Activated CD4-positive, alpha-beta T cell treated with anti-CD3 and anti-CD28 coated beads for 48 hours (primary cell): ENCODE measurements at regions not wholly inside any gene's neighbourhood (a gene's known extent, or its start where the extent isn't known, plus 50 kb on each side); places are given as distances from the start of the nearest gene placed in this dataset.

Source experiments
- DNase-seq: peaks from one replicate; pipeline ENCODE4 v3.0.0-alpha.2; 2020

DNA sequence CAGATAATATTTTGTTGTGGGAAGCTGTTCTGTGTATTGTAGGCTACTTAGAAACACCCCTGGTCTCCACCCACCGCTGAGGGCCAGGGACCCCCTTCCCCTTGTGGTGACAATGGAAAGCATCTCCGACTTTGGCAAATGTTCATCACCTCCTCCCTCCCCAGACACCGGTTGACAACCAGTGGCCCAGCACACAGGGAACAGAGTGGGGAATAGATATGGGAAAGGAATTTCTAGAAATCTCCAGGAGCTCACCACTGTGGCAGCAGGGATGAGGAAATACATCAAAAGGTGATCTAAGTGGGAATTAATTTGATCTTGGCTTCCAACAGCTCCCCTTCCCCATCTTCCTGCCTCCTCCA is 257.3 kb upstream of the FOXQ1 start:
- no peak for DNase-seq

- no peak for DNase-seq
Measured at GRCh38 chr6:1053586-1053985, 258.3 kb upstream of the FOXQ1 start.

GRCh38 chr6:1052262-1052661 is 259.6 kb upstream of the FOXQ1 start:
- DNase-seq, result no peak

GRCh38 chr6:1049900-1050299 is 262.0 kb upstream of the FOXQ1 start:
- no peak for DNase-seq

DNA sequence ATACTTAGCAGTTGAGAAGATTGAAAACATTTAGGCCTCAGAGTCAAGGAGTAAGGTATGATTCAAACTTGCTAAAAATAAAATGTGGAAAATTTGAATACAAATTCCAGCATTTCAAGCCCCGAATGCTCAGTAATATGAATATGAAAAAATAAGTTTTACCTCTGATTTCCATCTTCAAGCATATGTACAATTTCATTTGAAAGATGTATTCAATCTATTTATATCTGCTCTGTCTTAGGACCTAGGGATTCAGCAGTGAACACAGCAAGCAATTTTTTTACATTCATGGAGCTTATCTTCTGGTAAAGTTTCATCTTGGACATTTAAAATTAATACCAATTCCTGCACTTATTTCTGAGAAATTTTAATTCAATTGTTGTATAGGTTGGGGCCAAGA is 262.7 kb upstream of the FOXQ1 start:
- DNase-seq, result no peak

- DNase-seq, result no peak
Measured at GRCh38 chr6:1047981-1048541, 263.8 kb upstream of the FOXQ1 start.

DNA sequence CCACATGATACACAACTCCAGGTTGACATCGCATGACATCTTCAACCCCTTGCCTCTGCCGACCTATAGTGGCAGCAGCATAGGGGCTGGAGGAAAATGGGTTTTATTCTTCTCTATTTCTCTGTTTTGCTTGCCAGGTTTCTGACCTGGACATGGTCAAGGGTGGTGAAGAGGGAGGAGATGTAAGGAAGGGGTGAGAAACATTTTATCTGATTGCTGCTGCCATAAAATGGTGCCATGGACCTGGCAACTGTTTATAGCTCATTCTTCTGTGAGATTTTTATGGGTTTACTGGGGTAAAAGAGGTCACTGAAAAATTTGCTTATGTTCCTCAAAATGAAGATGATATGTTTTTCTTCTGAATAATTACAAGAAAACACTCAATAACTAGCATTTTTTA is 266.7 kb upstream of the FOXQ1 start:
- DNase-seq, result no peak

DNA sequence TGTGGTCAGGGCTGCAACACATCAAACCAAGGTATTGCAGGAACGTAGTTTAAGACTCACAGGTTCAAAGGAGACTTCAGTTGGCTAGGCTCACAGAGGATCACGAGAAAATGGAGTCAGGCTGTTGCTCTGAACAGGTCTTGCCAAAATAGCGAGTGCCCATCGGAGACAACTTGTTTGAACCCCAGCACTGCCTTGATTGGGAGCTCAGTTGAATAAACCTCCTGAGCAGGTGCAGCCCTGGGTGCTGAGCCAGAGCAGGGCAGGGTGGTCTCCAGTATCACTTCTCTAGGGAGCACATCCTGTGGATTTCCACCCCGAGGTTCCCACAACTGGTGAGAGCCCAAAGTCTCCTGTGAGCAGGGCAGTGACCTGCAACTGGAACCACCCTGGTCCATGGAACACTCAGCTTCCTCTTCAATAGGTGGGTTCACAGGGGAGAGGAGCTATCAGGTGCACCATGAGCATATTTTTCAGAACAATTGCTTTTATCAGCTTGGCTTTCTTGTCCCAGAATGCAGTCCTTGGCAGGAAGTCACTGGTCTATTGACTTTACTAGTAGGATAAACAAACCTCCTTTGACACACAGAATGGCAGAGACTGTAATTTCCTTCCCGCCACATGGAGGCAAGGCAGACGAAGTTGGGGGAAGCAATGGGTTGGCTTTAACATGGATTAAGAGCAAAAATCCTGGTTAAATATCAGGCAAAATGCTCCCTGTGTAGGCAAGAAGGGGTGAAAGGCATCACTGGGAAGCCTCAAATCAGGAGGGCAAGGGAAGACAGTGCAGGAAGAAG is 267.7 kb upstream of the FOXQ1 start:
- DNase-seq, result no peak

DNA sequence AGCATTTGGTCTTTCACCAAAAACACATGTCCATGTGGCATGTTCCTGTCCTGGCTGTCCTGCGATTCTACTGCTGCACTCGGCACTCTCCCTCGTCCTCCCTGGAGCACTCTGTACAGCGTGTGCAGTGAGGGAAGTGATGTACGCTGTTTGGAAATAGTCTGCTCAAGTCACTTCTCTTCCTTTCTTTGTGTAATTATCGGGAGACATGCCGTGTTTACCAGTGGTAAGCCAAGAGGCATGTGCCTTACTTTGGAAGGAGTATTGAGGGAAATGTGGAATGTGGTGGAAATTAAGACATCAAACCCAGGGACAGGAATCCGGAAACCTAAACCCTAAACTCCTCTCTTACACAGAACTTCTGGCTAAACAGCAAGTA is 268.5 kb upstream of the FOXQ1 start:
- DNase-seq, result no peak

- DNase-seq, result no peak
Measured at GRCh38 chr6:1042583-1043457, 269.1 kb upstream of the FOXQ1 start.

DNA sequence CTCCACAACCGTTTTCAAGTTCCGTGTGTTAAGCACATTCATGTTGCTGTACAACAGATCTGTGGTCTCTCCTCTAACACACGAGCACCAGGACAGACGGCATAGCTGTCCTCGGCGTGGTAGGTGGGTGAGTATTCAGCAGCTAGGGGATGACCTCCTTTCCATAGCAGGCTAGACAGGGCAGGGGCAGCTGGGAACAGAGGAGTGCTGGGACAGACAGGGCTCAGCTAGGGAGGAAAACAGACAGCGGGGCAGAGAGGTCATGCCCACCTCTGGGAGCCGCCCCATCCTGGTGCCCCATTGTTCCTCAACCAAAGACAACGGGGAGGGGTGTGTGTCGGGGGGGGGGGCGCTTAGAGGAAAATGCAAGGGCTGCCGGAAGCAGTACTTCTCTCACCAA is 271.5 kb upstream of the FOXQ1 start:
- DNase-seq, result no peak

- no peak for DNase-seq
Measured at GRCh38 chr6:1039746-1040145, 272.2 kb upstream of the FOXQ1 start.

DNA sequence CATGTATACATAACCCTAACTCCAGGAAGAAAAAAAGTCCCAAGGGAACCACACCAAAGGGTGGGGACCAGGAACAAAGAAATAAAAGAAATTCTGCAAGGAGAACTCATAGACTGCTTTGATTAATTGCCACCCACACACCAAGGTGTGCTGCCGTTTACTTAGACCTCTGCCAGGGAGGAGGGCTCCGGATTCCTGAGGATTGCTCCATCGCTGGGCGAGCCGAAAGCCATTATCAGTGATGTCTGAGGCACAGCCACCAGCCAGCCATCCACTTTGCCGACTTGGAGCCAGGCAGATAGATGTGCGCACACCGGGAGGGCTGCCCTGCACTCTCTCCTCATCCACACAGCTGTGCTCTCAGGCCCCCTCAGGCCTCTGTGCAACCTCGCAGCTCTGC is 272.7 kb upstream of the FOXQ1 start:
- DNase-seq, result no peak

DNA sequence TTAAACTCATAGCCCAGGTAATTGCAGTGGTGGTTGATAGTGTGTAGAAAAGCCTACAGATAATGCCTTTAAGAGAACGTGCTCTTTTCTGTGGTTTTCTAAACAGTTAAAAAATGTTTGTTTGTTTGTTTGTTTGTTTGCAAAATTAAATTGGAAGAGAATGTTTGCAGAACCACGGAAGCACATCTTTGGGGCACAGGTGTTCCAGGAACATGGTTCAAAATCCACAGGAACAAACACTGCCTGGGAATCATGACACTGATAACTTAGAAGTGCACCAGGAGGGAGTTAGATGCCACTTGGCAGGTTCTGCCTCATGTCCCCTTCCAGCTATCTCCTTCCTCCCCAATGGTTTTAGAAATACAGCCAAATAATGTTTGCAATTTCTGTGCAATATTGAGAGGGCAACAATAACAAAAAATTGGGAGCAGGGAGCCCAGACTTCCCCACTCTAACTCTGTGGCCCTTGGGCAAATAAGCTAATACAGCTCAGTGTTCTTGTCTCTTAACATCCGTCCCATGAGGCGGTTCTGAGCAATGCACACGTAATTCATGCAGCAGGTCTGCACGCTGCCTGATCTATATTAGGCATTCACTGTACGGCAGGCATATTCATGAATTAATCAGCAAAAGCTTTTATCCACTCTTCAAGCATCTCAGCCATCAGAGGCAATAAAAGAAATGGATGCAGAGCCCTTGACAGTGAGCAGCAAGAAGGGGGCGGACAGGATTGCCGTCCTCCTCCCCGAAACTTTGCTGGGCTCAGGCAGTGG is 274.3 kb upstream of the FOXQ1 start:
- no peak for DNase-seq

GRCh38 chr6:1035401-1035800 is 276.5 kb upstream of the FOXQ1 start:
- DNase-seq, result no peak

- DNase-seq, result no peak
Measured at GRCh38 chr6:1031720-1032119, 280.2 kb upstream of the FOXQ1 start.

DNA sequence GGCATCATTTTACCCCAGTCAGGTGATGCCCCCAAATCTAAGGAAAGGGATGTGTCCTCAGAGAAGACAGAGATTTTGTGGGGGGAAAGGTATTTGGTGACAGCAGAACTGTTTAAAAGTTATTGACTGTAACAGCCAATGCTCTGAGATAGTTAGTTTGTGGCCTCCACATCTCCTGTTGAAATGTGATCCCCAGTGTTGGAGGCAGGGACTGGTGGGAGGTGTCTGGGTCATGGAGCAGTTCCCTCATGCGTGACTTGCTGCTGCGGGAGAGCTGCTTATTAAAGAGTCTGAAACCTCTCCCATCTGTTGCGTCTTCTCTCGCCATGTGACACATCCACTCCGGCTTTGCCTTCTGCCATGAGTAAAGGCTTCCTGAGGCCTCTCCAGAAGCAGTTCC is 282.8 kb upstream of the FOXQ1 start:
- DNase-seq, result no peak

GRCh38 chr6:1028723-1029122 is 283.2 kb upstream of the FOXQ1 start:
- DNase-seq, result no peak

DNA sequence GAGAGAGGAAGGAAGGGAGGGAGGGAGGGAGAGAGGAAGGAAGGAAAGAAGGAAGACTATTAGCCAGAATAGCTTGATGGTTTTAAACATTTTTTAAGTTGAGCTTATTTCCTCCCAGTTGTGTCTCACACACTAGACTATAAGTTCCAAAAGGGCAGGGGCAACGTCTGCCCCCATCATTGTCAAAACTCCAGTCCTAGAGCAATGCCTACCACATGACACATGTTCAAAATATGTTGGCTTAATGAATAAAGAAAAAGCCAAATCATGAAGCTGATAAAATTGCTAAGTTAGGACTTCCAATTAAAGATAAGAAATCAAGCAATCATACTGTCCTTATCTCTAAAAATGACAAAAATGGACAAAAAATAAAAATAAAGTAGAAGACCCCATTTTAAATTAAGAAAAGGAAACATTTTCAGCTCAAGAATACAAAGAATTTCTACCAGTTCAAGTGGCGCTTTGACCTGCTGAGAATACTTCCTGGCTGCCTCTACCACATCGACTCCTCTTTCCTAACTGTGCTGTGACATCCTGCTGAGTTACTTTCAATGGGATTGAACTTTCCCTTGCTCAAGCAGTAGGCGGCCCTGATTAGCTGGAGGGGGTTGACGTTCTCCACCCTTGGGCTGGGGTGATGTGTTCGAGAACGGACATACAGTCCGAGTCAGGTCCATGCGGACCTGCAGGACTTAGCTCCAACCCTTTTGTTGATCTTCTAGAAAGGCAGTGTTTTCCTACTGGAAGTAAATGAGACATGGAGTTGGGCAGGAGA is 283.9 kb upstream of the FOXQ1 start:
- DNase-seq, result no peak

GRCh38 chr6:1027109-1027794 is 284.6 kb upstream of the FOXQ1 start:
- no peak for DNase-seq

DNA sequence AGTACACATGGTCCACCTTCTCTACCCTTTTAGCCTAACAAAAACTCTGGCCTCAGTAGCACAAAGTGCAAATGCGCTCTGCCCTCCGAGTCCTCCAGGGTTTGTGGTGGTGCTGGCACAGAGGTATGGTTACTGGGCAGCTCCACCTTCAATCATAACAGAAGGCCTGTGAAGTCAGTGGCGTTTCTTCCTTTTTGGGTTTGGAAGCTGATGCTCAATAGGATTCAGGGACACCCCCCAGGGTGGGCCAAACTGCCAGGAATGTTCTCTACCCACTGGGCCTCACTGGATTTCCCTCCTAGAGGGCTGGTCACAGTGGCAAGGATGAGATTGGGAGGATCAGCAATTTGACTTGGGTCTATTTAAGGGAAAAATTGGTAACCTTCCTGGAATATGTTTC is 286.1 kb upstream of the FOXQ1 start:
- DNase-seq, result no peak

DNA sequence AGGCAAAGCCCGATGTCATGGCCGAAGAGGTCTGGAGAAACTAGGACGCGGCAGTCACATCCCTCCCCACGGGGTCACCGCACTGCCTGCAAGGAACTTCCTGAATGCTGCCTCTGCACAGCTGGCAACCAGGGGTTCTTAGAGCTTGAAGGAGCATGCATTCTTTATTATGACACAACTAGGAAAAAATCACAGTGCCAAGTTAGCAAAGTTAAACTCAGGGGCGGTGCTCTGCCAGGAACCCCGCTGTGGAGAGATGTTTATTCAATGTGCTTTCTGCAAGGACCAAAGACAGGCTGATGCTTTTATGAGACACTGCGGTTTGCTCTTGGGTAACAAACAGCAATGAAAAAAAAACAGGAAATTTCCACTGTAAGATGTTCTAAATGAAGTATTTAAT is 287.3 kb upstream of the FOXQ1 start:
- no peak for DNase-seq
